ENCODE measurements at regions not wholly inside any gene's neighbourhood (a gene's known extent, or its start where the extent isn't known, plus 50 kb on each side); places are given as distances from the start of the nearest gene placed in this dataset.
"Not testable (repeated sequence)": the region's sequence is repeated elsewhere in the genome, so short reads cannot be mapped to it uniquely, and the experiment has no call there.

GRCh38 chr1:238913210-238913609 lies 473.2 kb upstream of the CHRM3 start:
- no peak overlapping the region for H3K27ac ChIP-seq
- no peak for TF ChIP-seq CTCF (IDR thresholded peaks at IDR 0.05)
- TF ChIP-seq ZFX (IDR thresholded peaks at IDR 0.05; ENCODE audit: borderline replicate concordance), result no peak

GRCh38 chr1:238912148-238912547 lies 474.2 kb upstream of the CHRM3 start:
- H3K27ac ChIP-seq, result no peak overlapping the region
- TF ChIP-seq ZFX (IDR thresholded peaks at IDR 0.05; ENCODE audit: borderline replicate concordance) (no peak), CTCF (IDR thresholded peaks at IDR 0.05) (no peak)

GRCh38 chr1:238902752-238903151 lies 483.6 kb upstream of the CHRM3 start:
- H3K27ac ChIP-seq, result not testable (repeated sequence)

- no peak for TF ChIP-seq CTCF (IDR thresholded peaks at IDR 0.05)
- no peak overlapping the region for H3K27ac ChIP-seq
Measured at GRCh38 chr1:238900334-238900865, 486.0 kb upstream of the CHRM3 start.

- TF ChIP-seq ZFX (IDR thresholded peaks at IDR 0.05; ENCODE audit: borderline replicate concordance), result no peak
- no peak overlapping the region for H3K27ac ChIP-seq
Measured at GRCh38 chr1:238898856-238899255, 487.5 kb upstream of the CHRM3 start.

GRCh38 chr1:238895911-238896310 lies 490.5 kb upstream of the CHRM3 start:
- H3K27ac ChIP-seq, result no peak overlapping the region
- TF ChIP-seq CTCF (IDR thresholded peaks at IDR 0.05) (no peak), ZFX (IDR thresholded peaks at IDR 0.05; ENCODE audit: borderline replicate concordance) (no peak)

- H3K27ac ChIP-seq, result no peak overlapping the region
- TF ChIP-seq ZFX (IDR thresholded peaks at IDR 0.05; ENCODE audit: borderline replicate concordance) (no peak), CTCF (IDR thresholded peaks at IDR 0.05) (no peak)
Measured at GRCh38 chr1:238892612-238893011, 493.8 kb upstream of the CHRM3 start.

- TF ChIP-seq ZFX (IDR thresholded peaks at IDR 0.05; ENCODE audit: borderline replicate concordance) (no peak), CTCF (IDR thresholded peaks at IDR 0.05) (no peak)
- H3K27ac ChIP-seq, result no peak overlapping the region
Measured at GRCh38 chr1:238861342-238862066, 524.9 kb upstream of the CHRM3 start.

Data from 22Rv1 (cell line).